HG03135 (cell line): ENCODE measurements at regions not wholly inside any gene's neighbourhood (a gene's known extent, or its start where the extent isn't known, plus 50 kb on each side); places are given as distances from the start of the nearest gene placed in this dataset.
"Not testable (repeated sequence)": the region's sequence is repeated elsewhere in the genome, so short reads cannot be mapped to it uniquely, and the experiment has no call there.

Experiments used
- ATAC-seq: cut with Tn5 transposase; IDR thresholded peaks from one replicate; pipeline ENCODE4 v1.9.1; 2021; ENCODE audit warnings: mild to moderate bottlenecking, moderate library complexity; ENCODE audit not compliant: unreplicated experiment

DNA sequence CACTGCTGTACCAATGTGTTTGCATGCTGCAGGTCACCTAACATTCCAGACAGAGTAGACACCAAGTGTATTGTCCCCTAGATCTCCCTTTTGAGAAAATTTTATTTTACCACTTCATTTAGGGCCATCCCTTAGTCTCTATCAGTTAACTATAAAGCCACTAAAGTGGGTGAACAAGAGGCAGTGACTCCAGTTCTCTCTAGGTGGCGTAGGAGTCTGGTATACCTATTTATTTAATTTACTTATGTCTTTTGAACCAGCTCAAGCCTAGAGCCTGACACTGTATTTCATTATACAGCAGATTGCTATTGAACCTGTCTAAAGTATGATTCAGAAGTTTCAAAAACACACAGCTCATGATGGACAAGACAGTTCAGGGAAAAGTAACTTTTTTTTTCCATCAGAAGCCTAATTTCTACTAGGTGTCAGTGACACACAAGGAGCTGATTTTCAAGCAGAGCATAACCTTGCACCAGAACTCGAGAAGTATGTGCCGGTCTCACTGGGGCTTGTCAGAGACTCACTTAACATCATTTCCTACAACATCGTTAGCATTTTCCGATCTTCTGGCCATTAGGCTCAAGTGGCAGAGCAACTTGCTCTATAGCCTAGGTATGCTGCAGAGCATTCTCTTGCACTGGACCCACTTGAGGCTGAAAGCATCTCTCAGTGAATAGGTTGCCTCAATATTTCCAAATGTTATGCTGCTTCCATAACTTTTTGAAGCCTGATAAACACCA is 175.4 kb downstream of the CDC14C start:
- no peak for ATAC-seq

DNA sequence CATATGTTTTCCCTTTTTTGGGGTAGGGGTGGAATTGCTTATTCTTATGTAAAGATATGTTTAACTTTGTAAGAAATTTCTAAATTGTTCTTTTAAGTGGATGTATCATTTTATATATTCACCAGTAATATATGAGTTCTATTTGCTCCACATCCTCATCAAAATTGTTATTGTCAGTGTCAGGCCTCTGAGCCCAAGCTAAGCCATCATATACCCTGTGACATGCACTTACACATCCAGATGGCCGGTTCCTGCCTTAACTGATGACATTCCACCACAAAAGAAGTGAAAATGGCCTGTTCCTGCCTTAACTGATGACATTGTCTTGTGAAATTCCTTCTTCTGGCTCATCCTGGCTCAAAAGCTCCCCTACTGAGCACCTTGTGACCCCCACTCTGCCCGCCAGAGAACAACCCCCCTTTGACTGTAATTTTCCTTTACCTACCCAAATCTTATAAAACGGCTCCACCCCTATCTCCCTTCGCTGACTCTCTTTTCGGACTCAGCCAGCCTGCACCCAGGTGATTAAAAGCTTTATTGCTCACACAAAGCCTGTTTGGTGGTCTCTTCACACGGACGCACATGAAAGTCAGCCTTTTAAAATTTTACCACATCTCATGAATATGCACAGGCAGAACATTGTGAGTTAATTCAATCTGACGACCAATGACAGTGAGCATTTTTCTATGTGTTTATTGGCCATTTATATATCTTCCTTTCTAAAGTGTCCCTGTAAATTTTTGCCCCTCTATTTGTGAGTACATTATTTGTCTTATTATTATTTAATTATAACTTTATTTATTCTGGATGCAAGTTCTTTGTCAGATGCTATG is 176.8 kb downstream of the CDC14C start:
- not testable (repeated sequence) for ATAC-seq

DNA sequence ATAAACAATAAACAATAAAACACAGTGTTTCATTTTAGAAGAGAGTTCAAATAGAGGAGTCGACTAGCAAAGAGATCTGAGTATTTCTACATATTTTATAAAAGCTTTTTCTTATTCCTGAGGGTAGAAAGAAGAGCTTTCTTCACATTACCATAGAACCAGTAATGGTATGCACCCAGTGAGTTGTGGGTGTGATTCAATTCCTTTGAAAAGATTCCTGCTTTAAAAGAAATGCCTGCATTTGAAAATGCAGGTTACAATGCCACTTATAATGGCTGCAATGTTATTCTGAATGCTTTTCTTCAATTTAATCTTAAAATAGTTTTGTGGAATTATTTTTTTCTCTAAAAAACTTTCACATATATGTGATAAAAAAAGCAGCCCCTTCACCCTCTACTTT is 178.1 kb downstream of the CDC14C start:
- ATAC-seq: no peak

- no peak for ATAC-seq
Observed at GRCh38 chr7:49111706-49112105, 187.4 kb downstream of the CDC14C start.

DNA sequence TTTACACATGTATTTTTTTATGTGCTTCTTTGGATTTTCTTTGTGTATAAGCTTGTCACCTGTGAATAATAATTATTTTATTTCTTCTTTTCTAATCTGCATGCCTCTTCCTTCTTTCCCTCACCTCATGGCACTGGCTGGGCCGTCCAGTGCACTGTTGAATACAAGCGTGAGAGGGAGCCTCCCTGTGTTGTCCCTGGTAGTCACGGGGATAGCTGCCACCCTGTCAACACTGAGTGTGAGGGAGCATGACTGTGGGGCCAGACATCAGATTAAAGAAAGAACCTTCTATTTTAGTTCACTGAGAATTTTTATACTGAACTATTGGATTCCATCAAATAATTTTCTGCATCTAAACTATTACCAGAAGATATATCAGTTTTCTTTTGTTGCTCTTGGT is 187.9 kb downstream of the CDC14C start:
- no peak for ATAC-seq

DNA sequence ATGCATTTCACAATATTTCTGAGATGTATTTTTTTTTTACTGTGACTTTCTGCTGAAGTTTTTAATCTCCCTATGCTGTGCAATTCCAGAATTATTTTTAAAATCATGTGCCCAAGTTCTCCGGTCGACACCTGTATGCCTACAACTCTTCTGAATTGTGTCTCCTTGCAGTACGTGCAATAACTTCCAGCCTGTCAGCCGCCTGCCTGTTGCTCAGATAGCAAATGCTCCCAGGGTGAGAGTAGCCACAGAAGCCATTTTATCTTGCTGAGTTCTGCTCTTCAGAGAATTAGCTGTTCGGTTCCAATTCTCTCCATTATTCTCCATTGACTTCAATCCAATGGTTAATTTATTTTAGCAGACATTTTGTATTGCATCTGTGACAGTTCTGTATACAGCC is 188.3 kb downstream of the CDC14C start:
- ATAC-seq: no peak

DNA sequence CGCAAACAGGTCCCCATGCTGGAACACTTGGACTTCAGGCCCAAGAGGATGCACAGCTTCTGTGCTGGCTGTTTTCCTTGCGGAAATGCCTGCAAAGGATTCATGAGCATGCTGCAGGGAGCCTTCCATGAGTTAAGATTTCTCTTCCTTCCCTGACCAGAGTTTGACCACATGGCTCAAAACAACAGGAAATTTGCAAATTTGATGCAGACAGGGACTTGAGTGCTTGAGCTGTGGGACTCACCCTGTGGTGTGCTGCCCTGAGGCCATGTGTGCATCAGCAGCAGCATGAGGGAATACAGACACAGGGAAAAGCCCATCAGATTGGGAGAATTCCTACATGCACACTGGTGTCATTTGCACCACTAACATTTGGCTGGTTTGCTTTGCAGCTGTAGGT is 195.4 kb downstream of the CDC14C start:
- ATAC-seq: no peak

DNA sequence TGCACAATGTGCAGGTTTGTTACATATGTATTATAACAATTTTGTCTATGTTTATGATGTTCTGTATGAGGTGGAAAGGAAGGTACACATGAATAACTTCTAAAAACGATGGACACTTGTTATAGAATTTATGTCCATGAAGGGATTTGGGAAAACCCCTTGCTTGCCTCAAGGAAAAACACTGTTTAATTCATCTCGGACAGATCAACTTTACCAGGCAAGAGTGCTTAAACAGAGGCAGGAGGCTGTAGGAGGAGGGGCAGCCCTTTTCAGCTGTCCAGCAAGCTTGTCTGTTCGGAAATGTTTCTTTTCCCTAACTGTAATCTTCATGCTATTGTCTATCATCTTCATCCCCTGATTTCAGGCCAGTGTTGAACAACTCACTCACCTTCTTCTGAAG is 200.9 kb downstream of the CDC14C start:
- no peak for ATAC-seq

DNA sequence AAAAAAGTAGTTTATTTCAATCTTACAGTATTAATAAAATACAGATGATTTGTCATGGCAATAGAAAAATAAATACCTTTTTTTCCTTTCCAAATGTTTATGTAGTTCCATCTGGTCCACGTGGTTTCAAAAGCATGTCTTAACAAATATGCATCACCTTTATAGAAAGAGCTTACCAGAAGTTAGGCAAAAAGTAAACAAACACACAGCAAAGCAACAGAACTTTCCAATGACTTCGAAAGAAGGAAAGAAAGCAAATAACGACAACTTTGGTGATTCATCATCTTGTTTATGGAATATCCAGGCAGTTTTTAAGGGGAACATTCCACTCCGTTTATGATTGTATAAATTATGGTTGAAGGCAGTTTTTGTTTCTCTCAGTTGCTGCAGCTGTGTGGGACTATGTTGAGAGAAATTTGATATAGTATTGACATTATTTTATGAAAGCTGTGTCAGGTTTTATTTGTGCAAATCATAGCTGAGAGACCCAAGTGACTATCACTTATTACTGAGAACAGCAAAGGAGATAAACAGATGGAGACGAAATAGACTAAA is 203.1 kb downstream of the CDC14C start:
- ATAC-seq: no peak

GRCh38 chr7:49137978-49138377 is 213.6 kb downstream of the CDC14C start:
- ATAC-seq: no peak

- no peak for ATAC-seq
Observed at GRCh38 chr7:49150486-49150885, 226.1 kb downstream of the CDC14C start.

DNA sequence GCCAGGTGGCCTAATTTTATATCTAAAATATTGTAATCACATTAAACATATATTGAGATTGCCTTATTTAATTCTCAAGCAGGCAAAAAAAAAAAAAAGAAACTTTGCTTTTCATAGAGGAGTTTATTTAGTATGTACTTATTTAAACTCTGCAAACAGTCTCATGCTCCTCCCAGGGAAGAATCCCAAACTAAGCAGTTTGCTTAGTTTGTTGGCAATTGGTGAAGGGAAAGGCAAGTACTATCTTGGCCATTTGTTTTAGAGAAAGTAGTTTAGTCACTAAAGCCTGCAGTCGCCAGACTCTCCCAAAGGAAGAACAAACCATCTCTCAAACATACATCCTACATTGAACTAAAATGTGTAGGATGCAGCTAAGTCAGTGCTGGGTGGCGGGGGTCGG is 226.8 kb downstream of the CDC14C start:
- no peak for ATAC-seq

DNA sequence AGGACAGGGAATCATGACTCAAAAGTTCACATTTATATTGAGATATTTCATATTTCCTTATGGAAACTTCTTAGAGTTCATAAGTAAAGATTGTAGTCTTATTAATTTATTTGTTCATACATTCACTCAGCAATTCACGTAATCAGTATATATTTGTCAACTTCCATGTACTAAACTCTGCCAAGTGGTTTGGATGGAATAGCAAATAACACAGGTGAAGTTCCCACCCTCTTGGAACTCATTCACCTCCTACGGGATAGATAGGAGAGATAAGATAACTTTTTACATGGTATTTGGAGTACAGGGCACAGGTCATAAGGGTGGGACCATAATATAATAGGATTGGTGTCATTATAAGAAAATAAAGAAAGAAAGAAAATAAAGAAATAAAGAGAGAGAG is 234.0 kb downstream of the CDC14C start:
- no peak for ATAC-seq

DNA sequence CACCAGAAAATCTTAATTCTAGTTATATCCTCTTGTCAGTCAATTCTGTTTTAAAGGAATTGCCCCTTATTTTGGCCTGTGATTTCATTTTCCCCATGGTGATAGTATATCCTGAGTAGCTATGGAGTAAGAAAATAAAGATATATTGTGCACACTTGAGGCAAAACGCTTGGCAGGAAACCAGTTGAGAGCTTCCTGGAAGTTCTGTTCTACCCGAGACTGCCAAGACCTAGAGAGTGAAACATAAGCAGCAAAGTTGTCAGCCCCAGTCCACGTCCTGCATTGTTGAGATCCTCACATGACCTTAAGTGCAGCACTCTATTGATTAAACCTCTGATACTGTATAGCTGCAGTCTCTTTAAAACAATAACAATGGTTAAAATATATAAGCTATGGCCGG is 235.2 kb downstream of the CDC14C start:
- no peak for ATAC-seq

GRCh38 chr7:49166441-49166840 is 242.1 kb downstream of the CDC14C start:
- no peak for ATAC-seq

DNA sequence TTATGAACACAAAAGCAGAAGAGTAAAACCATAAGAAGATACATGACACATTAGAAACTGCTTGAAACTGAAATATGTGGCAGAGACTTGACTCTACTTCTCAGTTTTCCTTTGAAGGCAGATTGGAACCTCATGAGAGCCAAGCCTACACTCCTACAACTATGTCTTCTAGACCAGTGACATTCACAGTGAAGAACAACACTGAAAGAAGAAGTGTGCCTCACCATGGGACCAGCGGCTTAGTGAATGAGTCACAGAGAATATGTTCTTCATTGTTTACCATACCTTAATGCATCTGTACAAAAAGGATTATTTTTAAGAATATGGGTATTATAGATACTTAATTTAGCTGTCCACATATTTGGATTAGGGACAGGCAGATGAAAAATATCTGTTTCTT is 248.3 kb downstream of the CDC14C start:
- no peak for ATAC-seq

DNA sequence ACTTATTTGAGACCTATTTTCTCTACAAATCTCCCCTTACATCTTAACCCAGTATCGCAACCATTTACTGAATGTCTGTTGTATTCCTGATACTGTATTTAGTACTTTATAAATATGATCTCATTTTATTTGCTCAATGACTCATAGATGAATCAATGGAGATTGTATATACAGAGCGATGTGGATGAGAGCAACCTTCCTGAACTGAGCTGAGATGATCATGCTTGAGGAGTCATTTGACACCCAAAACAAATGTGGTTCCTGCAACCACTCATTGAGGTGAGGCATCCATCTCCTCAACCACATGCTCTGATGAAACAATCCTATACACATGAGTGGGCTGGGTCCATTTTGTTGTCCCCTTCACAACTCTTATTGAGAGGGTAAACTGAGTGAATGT is 250.0 kb downstream of the CDC14C start:
- no peak for ATAC-seq

GRCh38 chr7:49187543-49188268 is 263.4 kb downstream of the CDC14C start:
- no peak for ATAC-seq

DNA sequence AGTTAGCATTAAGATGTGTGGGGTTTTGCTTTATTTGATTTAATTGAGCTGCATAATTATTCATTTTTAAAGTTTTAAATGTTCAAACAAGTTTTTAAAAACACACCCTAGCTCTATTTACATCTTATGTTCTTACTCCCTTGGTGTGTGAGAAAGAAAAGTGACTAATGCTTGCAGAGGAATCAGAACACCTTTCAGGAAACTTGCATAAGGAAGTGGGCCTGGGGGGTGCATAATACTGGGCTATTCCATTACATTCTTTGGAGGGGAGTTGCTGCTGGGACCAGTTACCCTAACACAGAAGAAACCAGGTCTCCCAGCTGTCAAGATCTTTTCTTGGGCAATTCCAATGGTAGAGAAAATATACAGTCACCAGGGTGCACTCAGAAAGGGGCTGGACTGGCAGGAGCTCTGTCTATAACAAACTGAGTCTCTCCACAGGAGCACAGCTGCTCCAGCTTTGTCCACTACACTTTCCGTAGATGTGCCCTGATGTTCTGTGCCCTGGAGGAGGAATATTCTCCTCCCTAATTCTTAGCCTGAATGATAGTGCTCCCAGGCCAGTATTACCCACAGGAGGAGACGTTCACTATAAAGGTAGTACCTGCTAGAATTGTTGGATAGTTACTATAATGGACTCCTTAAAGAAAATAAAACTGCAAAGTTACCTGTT is 304.2 kb downstream of the CDC14C start:
- ATAC-seq: no peak

DNA sequence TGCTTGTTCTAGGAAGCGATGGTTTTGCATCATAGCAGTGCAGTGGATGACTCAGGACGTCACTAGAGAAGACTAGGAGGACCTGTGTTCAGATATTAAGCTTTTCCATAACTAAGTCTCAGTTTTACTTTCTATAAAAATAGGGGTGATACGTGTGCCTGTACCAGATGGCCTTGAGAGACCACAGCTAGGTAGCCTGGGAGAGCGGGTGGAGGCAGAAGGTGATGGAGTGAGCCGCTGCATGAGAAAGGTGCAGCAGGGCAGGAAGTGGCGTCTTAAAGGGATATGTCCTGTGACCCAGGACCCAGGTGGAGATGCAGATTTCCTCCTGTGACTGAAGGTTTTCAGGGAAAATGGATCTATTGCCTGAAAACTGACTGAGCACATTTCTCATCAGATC is 304.9 kb downstream of the CDC14C start:
- no peak for ATAC-seq

DNA sequence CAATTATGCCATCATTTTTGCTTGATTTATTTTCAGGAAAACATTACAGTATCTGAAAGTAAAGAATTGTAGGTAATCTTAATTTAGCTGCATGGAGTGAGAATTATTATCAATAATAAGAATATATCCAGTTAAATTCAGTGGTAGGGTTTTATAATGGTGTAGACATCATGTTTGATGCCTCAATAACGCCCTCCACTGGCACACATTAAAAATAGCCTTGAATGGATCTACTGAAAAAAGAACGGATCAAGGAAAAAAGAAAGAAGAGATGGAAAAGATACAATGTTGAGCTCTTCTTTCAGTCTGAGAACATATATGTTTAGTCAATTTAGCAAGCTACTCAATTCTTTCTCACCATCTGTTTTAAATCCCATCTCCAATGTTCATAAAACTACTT is 319.2 kb downstream of the CDC14C start:
- ATAC-seq: no peak
